MCF 10A (cell line): ENCODE measurements at regions not wholly inside any gene's neighbourhood (a gene's known extent, or its start where the extent isn't known, plus 50 kb on each side); places are given as distances from the start of the nearest gene placed in this dataset.

Experiments
- BruUV-seq: library from RNA; stranded (reverse); fragments of 400-500 nt; replicated peaks from 2 replicates; lab custom pipeline; 2021; lab: Mats Ljungman, UMichigan
- CTCF ChIA-PET: fragments of 300-600 bp; sonication (Branson Sonifier 250); formaldehyde crosslinking; extraction: SDS; loops from one replicate; lab custom pipeline; 2021; ENCODE audit warnings: antibody characterized with exemption, inconsistent platforms; lab: Yijun Ruan, JAX
- POLR2A ChIA-PET: fragments of 300-600, 350-650 bp; sonication (Branson Sonifier 250); formaldehyde crosslinking; extraction: SDS; loops from one replicate; lab custom pipeline; 2020; ENCODE audit warnings: antibody characterized with exemption, inconsistent platforms; lab: Yijun Ruan, JAX
- DNase-seq: peaks from one replicate; pipeline ENCODE4 v3.0.0-alpha.2; 2018; ENCODE audit not compliant: unreplicated experiment
- H3K27ac Mint-ChIP-seq: one replicate; pipeline ENCODE4 v1.8.0; 2022; ENCODE audit warnings: mild to moderate bottlenecking, low read depth, mixed read lengths; ENCODE audit not compliant: unreplicated experiment
- H3K27me3 Mint-ChIP-seq: one replicate; pipeline ENCODE4 v1.8.0; 2022; ENCODE audit warnings: mixed read lengths; ENCODE audit not compliant: insufficient read depth, unreplicated experiment
- H3K36me3 Mint-ChIP-seq: one replicate; pipeline ENCODE4 v1.8.0; 2022; ENCODE audit warnings: mild to moderate bottlenecking, moderate library complexity, mixed read lengths; ENCODE audit not compliant: insufficient read depth, unreplicated experiment
- H3K4me1 Mint-ChIP-seq: one replicate; pipeline ENCODE4 v1.8.0; 2022; ENCODE audit warnings: mixed read lengths; ENCODE audit not compliant: insufficient read depth, unreplicated experiment
- H3K4me3 Mint-ChIP-seq: one replicate; pipeline ENCODE4 v1.8.0; 2022; ENCODE audit warnings: mild to moderate bottlenecking, moderate library complexity, mixed read lengths; ENCODE audit not compliant: unreplicated experiment
- H3K9me3 Mint-ChIP-seq: one replicate; pipeline ENCODE4 v1.8.0; 2022; ENCODE audit warnings: mixed read lengths; ENCODE audit not compliant: unreplicated experiment
- CTCF ChIP-seq: fragments of 200-600 bp; IDR thresholded peaks from one replicate; pipeline ENCODE4 v1.8.0; 2022; ENCODE audit warnings: antibody characterized with exemption, mild to moderate bottlenecking; ENCODE audit not compliant: unreplicated experiment
- intact Hi-C: fragments of 100-400 bp; cut with micrococcal nuclease; formaldehyde crosslinking; loops from 2 replicates; pipeline ENCODE4 v1.14.1; 2022

DNA sequence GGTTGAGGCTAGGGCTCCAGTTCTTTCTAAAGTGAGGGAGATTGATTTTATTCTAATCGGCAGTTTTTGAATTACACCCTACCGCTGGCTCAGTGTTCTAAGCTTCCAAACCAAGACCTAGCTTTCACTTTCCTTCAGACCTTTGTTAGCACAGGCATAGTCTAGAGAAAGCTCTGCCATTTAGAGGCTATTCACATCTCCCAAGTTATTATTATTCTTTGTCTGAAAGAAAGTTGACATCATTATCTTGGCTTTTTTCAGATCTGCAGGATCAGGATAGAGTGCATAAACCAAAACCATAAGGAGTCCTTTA, 276.8 kb downstream of the ASXL3 start:
- DNase-seq: no peak
- Mint-ChIP-seq H3K4me1 (no peaks in the 10 kb centered on the region), H3K27me3 (no peaks in the 10 kb centered on the region), H3K36me3 (no peaks in the 10 kb centered on the region), H3K9me3 (no peaks in the 10 kb centered on the region), H3K27ac (no peak overlapping the region), H3K4me3 (no peak overlapping the region)
- CTCF ChIA-PET: interaction anchor here (0.8 kb wide), 1 partner anchor 12 kb away, joined by 4 read pairs; no protein-coding TSS in a partner anchor
- TF ChIP-seq CTCF: no peak
- intact Hi-C loops: no loop called here
- POLR2A ChIA-PET: interaction anchor here (0.6 kb wide), 1 partner anchor 101 kb away, joined by 3 read pairs; no protein-coding TSS in a partner anchor
- no TSS peak for BruUV-seq

DNA sequence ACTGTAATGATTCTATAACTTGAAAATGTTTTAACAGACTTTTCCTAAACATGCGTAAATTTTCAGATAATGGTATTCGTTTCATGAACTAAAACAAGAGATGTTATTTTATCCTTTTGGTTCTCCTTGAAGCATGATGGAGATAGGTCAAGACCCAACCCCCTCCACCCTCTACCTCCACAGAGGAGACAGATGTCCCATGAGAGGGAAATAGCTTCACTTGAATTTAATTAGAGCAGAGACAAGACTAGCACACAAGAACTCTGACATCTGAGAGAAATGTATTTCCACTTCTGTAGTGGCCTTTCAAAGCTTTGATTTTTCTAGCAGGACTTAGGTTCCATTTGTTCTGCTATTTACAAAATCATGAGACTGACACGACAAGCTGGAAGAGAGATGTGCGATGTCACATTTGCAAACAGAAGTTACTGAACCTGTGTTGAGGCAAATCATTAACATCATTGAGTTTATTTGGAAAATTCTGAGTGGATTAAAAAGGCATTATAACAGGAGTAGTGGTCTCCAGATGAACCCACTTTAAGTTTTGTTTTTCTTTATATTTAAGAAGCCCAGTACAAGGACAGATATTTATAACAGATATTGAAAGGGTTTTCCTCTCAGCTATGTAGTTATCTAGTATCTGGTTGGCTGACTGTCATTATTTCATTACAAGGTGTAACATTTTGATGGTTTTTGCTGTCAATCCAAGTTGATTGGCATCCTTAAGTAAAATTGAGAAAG, 276.2 kb downstream of the ASXL3 start:
- no peak for DNase-seq
- Mint-ChIP-seq H3K9me3 (no peaks in the 10 kb centered on the region), H3K4me1 (no peaks in the 10 kb centered on the region), H3K36me3 (no peaks in the 10 kb centered on the region), H3K27me3 (no peaks in the 10 kb centered on the region), H3K4me3 (no peak overlapping the region), H3K27ac (no peak overlapping the region)
- CTCF ChIA-PET: interaction anchor here (0.8 kb wide), 1 partner anchor 13 kb away, joined by 4 read pairs; no protein-coding TSS in a partner anchor
- TF ChIP-seq CTCF: no peak
- BruUV-seq: no TSS peak
- intact Hi-C loops: no loop called here
- POLR2A ChIA-PET: interaction anchor here (0.6 kb wide), 1 partner anchor 101 kb away, joined by 3 read pairs; no protein-coding TSS in a partner anchor

- H3K4me3 Mint-ChIP-seq: no peak overlapping the region
- intact Hi-C loops: no loop called here
- ChIA-PET POLR2A (no interaction called here), CTCF (no interaction called here)
- peaks cover 6% of the 10 kb centered on the region for H3K9me3 Mint-ChIP-seq
- H3K36me3 Mint-ChIP-seq: no peaks in the 10 kb centered on the region
- H3K4me1 Mint-ChIP-seq: no peaks in the 10 kb centered on the region
- H3K27me3 Mint-ChIP-seq: no peaks in the 10 kb centered on the region
- BruUV-seq: no TSS peak
- no peak overlapping the region for H3K27ac Mint-ChIP-seq
- TF ChIP-seq CTCF: no peak
- no peak for DNase-seq
These were observed 275.2 kb downstream of the ASXL3 start for GRCh38 chr18:33853187-33853586.

GRCh38 chr18:33851546-33852078, 273.6 kb downstream of the ASXL3 start:
- H3K27ac Mint-ChIP-seq: no peak overlapping the region
- no peaks in the 10 kb centered on the region for H3K4me1 Mint-ChIP-seq
- POLR2A ChIA-PET: no interaction called here
- H3K4me3 Mint-ChIP-seq: no peak overlapping the region
- H3K9me3 Mint-ChIP-seq: peaks cover 20% of the 10 kb centered on the region
- BruUV-seq: no TSS peak
- DNase-seq: no peak
- CTCF ChIA-PET: interaction anchor here (1.0 kb wide), 1 partner anchor 13 kb away, joined by 4 read pairs; no protein-coding TSS in a partner anchor
- intact Hi-C loops: no loop called here
- no peaks in the 10 kb centered on the region for H3K36me3 Mint-ChIP-seq
- H3K27me3 Mint-ChIP-seq: no peaks in the 10 kb centered on the region
- no peak for TF ChIP-seq CTCF
